ENCODE measurements at regions not wholly inside any gene's neighbourhood (a gene's known extent, or its start where the extent isn't known, plus 50 kb on each side); places are given as distances from the start of the nearest gene placed in this dataset.

DNA sequence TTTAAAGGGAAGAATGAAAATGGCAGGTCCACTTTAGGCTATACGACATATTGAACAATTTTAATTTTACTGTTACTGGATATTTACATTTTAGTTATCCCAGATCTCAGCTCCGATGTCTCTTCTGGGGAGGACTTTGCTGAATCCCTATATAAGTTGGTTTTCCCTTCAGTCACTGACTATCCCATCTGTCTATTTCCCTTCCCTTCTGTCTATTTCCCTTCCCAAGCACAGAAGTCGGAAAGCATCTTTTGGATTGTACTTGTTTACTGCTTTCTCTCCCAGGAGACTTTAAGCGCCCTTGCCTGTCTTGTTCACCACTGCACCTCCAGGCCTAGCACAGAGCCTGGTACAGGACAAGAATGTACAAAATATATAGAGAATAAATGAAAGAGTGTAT is 165.8 kb upstream of the SALL4 start:
- Histone ChIP-seq H2BK20ac (ENCODE audit: low read length) (no peak overlapping the region), H3K27me3 (replicated peaks in 1 of 4; ENCODE audit: control insufficient read depth in 3 of 4, extremely low read depth in 1 of 4, insufficient read depth in 3 of 4, low read length in 3 of 4) (peaks cover 0 to 2% (median 0%) of the 10 kb centered on the region in 4 experiments; a peak in 1 of 7 replicates), H2AK5ac (ENCODE audit: low read depth, low read length) (no peak overlapping the region), H3K14ac (ENCODE audit: insufficient read length) (no peak overlapping the region), H3K79me2 (ENCODE audit: control insufficient read depth in 1 of 2, insufficient read depth in 2 of 2, low read length in 2 of 2) (no peaks in the 10 kb centered on the region), H3K56ac (replicated peaks; ENCODE audit: insufficient read length, low read depth, low read length) (no peak overlapping the region), H2BK15ac (ENCODE audit: low read length) (no peak overlapping the region), H4K8ac (ENCODE audit: extremely low read depth, insufficient read depth, low read length) (no peak overlapping the region), H3K9me3 (ENCODE audit: insufficient read depth in 2 of 2, low read depth in 1 of 2, low read length in 1 of 2) (no peaks in the 10 kb centered on the region), H4K20me1 (replicated peaks in 1 of 2; ENCODE audit: control insufficient read depth in 1 of 2, insufficient read depth in 2 of 2, low read length in 2 of 2) (no peaks in the 10 kb centered on the region), H2BK12ac (ENCODE audit: low read depth, low read length) (no peak overlapping the region), H3K4ac (replicated peaks; ENCODE audit: insufficient read length, low read depth, low read length) (no peak overlapping the region), H3K4me3 (ENCODE audit: extremely low read depth in 1 of 4, insufficient read depth in 2 of 4, low read depth in 3 of 4, low read length in 4 of 4) (no peak overlapping the region), H3K36me3 (ENCODE audit: control insufficient read depth in 2 of 4, insufficient read depth in 4 of 4, low read length in 3 of 4) (no peaks in the 10 kb centered on the region), H3K23ac (ENCODE audit: insufficient read length) (no peak overlapping the region), H3K79me1 (ENCODE audit: low read depth, low read length) (no peaks in the 10 kb centered on the region), H4K91ac (replicated peaks; ENCODE audit: insufficient read length, low read length) (no peak overlapping the region), H4K5ac (ENCODE audit: insufficient read length, low read depth, low read length) (no peak overlapping the region), H3K9ac (replicated peaks in 1 of 4; ENCODE audit: extremely low read depth in 1 of 4, low read depth in 3 of 4, low read length in 3 of 4) (no peak overlapping the region; a peak in 1 of 7 replicates), H3K27ac (ENCODE audit: low read depth, low read length) (no peak overlapping the region), H3K18ac (ENCODE audit: extremely low read depth, low read length) (no peak overlapping the region), H2BK5ac (ENCODE audit: low read depth, low read length) (no peak overlapping the region), H2AFZ (ENCODE audit: low read length) (no peak overlapping the region), H3K23me2 (ENCODE audit: low read depth, low read length) (no peaks in the 10 kb centered on the region), H2BK120ac (replicated peaks; ENCODE audit: low read depth, low read length) (no peak overlapping the region), H3K4me2 (ENCODE audit: insufficient read depth in 1 of 2, low read depth in 2 of 2, low read length in 2 of 2) (no peak overlapping the region), H3K4me1 (replicated peaks in 1 of 4; ENCODE audit: control insufficient read depth in 3 of 4, insufficient read depth in 4 of 4, low read length in 3 of 4) (no peaks in the 10 kb centered on the region)
- WGBS, 2 experiments (ENCODE audit: extremely low coverage in 1 of 2, insufficient coverage in 1 of 2, insufficient read length in 1 of 2, insufficient replicate concordance in 2 of 2, low coverage in 1 of 2, low lambda C conversion rate in 2 of 2, missing lambda C conversion rate in 1 of 2): 86% methylated on average over 4 of the region's 4 CpGs; no CpG with 5 or more reads in 1 of the 2 experiments
- ChIA-PET CTCF (ENCODE audit: partially characterized antibody) (interaction anchor here (1.6 to 1.7 kb wide), 2 partner anchors 117 to 168 kb away, joined by 3 to 4 read pairs; no protein-coding TSS in a partner anchor), POLR2A (ENCODE audit: partially characterized antibody) (interaction anchor here (1.5 kb wide), 1 partner anchor 172 kb away, joined by 3 read pairs; no protein-coding TSS in a partner anchor)
- no peak for TF ChIP-seq RNF2 (IDR thresholded peaks at IDR 0.05; ENCODE audit: borderline replicate concordance, low read depth, low read length, missing control alignments, poor library complexity, severe bottlenecking)
- TF ChIP-seq SUZ12 (IDR thresholded peaks at IDR 0.05; ENCODE audit: low read length): no peak
- TF ChIP-seq HDAC6 (IDR thresholded peaks at IDR 0.05; ENCODE audit: low read depth, low read length): no peak
- no peak for TF ChIP-seq JUN (IDR thresholded peaks at IDR 0.05; ENCODE audit: low read depth, low read length)
- no peak for TF ChIP-seq MAFK (IDR thresholded peaks at IDR 0.05; ENCODE audit: low read depth, low read length)
- TF ChIP-seq SP1 (IDR thresholded peaks at IDR 0.05; ENCODE audit: low read depth, low read length): no peak
- TF ChIP-seq CBX8 (IDR thresholded peaks at IDR 0.05; ENCODE audit: borderline replicate concordance, low read depth, low read length): no peak
- TF ChIP-seq NANOG (IDR thresholded peaks at IDR 0.05; ENCODE audit: insufficient read depth, low read depth, low read length, poor library complexity, severe bottlenecking): no peak
- DNase-seq (ENCODE audit: low read depth in 1 of 2, low spot score in 2 of 2) (no peak), FAIRE-seq (no peak)

Data from H1 (cell line).